Hepatocyte (in vitro differentiated cells): ENCODE measurements at regions not wholly inside any gene's neighbourhood (a gene's known extent, or its start where the extent isn't known, plus 50 kb on each side); places are given as distances from the start of the nearest gene placed in this dataset.

Source experiments
- EZH2 ChIP-seq: fragments of 200-600 bp; sonication (generic); IDR thresholded peaks from 2 replicates; pipeline ENCODE4 v1.6.1; 2016; ENCODE audit warnings: antibody characterized with exemption, mild to moderate bottlenecking, borderline replicate concordance
- EZH2phosphoT487 ChIP-seq: fragments of 200-600 bp; sonication (generic); IDR thresholded peaks from one replicate; pipeline ENCODE4 v1.6.1; 2018; ENCODE audit warnings: antibody characterized with exemption, mild to moderate bottlenecking, low read depth, moderate library complexity; ENCODE audit not compliant: unreplicated experiment, severe bottlenecking
- TF ChIP-seq, protein P1 (sequence below): fragments of 200-600 bp; sonication (generic); IDR thresholded peaks from 2 replicates; pipeline ENCODE4 v1.5.1; 2016; ENCODE audit warnings: antibody characterized with exemption, mild to moderate bottlenecking; ENCODE audit not compliant: poor library complexity

DNA sequence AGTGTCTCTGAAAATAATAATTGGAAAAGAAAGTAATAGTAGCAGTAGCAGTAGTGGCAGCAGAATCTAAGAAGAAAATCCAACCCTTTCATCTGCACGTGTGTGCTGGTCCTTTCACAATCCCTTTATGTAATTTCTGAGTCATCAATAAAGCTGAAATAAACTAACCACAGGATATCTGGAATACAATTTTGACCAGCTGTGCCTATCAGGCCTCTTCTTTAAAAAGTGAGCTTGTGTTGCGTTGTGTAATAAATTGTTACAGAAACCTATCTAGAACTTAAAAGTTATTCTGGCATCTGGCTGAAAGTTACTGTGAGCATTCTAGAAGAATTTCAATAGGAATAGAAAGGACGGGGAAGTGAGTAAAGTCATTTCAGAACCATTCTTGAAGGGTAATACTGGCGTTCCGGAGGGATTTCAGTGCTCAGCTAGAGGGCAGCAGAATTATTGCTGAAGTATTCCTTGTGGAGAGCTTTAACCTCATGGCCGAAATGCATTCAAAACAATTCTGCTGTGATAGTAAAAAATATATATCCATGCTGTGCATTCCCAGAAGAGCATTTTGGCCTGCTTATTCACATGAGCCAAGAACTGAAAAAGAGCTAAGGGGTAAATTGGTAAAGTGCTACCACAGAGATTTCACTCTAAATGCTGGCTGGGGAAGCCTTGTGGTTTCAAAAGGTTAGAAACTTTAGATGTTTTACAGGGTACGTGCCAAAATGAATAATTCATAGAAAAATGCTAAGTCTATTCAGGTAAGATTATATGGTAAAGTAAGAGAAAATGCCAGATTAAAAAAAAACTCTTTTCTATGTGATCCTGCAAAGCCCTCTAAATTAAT is 260.6 kb downstream of the NKX6-1 start:
- TF ChIP-seq, protein P1, sequence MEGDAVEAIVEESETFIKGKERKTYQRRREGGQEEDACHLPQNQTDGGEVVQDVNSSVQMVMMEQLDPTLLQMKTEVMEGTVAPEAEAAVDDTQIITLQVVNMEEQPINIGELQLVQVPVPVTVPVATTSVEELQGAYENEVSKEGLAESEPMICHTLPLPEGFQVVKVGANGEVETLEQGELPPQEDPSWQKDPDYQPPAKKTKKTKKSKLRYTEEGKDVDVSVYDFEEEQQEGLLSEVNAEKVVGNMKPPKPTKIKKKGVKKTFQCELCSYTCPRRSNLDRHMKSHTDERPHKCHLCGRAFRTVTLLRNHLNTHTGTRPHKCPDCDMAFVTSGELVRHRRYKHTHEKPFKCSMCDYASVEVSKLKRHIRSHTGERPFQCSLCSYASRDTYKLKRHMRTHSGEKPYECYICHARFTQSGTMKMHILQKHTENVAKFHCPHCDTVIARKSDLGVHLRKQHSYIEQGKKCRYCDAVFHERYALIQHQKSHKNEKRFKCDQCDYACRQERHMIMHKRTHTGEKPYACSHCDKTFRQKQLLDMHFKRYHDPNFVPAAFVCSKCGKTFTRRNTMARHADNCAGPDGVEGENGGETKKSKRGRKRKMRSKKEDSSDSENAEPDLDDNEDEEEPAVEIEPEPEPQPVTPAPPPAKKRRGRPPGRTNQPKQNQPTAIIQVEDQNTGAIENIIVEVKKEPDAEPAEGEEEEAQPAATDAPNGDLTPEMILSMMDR, result peak; percentile 18
- TF ChIP-seq EZH2 (no peak), EZH2phosphoT487 (no peak)
